Midbrain (tissue), 1 donor: ENCODE measurements at regions not wholly inside any gene's neighbourhood (a gene's known extent, or its start where the extent isn't known, plus 50 kb on each side); places are given as distances from the start of the nearest gene placed in this dataset.
A peak's percentile ranks its signal among the peaks of the same experiment; 100 is the strongest.

Experiments used
- DNase-seq: peaks from one replicate; lab custom pipeline; 2025; lab: John Stamatoyannopoulos, UW

GRCh38 chr18:42401131-42401673 is 446.2 kb downstream of the PIK3C3 start:
- DNase-seq = no peak

- DNase-seq = no peak
Observed at GRCh38 chr18:42404151-42404550, 449.1 kb downstream of the PIK3C3 start.

- no peak for DNase-seq
Observed at GRCh38 chr18:42409005-42409404, 454.0 kb downstream of the PIK3C3 start.

GRCh38 chr18:42412281-42412680 is 457.2 kb downstream of the PIK3C3 start:
- DNase-seq = no peak

GRCh38 chr18:42412896-42413295 is 457.9 kb downstream of the PIK3C3 start:
- DNase-seq = no peak

GRCh38 chr18:42413870-42414269 is 458.8 kb downstream of the PIK3C3 start:
- no peak for DNase-seq

GRCh38 chr18:42414756-42415454 is 459.9 kb downstream of the PIK3C3 start:
- DNase-seq = no peak

- DNase-seq = no peak
Observed at GRCh38 chr18:42417189-42417588, 462.2 kb downstream of the PIK3C3 start.

- no peak for DNase-seq
Observed at GRCh38 chr18:42418121-42418520, 463.1 kb downstream of the PIK3C3 start.

GRCh38 chr18:42425025-42425424 is 470.0 kb downstream of the PIK3C3 start:
- no peak for DNase-seq

GRCh38 chr18:42426496-42427015 is 471.5 kb downstream of the PIK3C3 start:
- DNase-seq = peak; percentile 5

- no peak for DNase-seq
Observed at GRCh38 chr18:42429196-42429595, 474.2 kb downstream of the PIK3C3 start.

- no peak for DNase-seq
Observed at GRCh38 chr18:42436222-42436765, 481.3 kb downstream of the PIK3C3 start.

GRCh38 chr18:42437001-42437400 is 482.0 kb downstream of the PIK3C3 start:
- DNase-seq = no peak

GRCh38 chr18:42437646-42438045 is 482.6 kb downstream of the PIK3C3 start:
- no peak for DNase-seq

GRCh38 chr18:42442656-42443055 is 487.6 kb downstream of the PIK3C3 start:
- no peak for DNase-seq

- DNase-seq = no peak
Observed at GRCh38 chr18:42444349-42444748, 489.3 kb downstream of the PIK3C3 start.

- no peak for DNase-seq
Observed at GRCh38 chr18:42445359-42445758, 490.3 kb downstream of the PIK3C3 start.

- no peak for DNase-seq
Observed at GRCh38 chr18:42446195-42446594, 491.2 kb downstream of the PIK3C3 start.

GRCh38 chr18:42447688-42448087 is 492.7 kb downstream of the PIK3C3 start:
- no peak for DNase-seq

- DNase-seq = no peak
Observed at GRCh38 chr18:42458226-42458625, 503.2 kb downstream of the PIK3C3 start.

- DNase-seq = no peak
Observed at GRCh38 chr18:42459873-42460272, 504.8 kb downstream of the PIK3C3 start.

- DNase-seq = no peak
Observed at GRCh38 chr18:42471885-42472284, 516.9 kb downstream of the PIK3C3 start.
